GM12875 (cell line): ENCODE measurements at regions not wholly inside any gene's neighbourhood (a gene's known extent, or its start where the extent isn't known, plus 50 kb on each side); places are given as distances from the start of the nearest gene placed in this dataset.

Source experiments
- H3K4me3 ChIP-seq: one replicate; pipeline ENCODE4 v1.5.1; 2011; ENCODE audit warnings: low read depth, low read length, control low read depth
- CTCF ChIP-seq: IDR thresholded peaks from 2 replicates; pipeline ENCODE4 v1.5.1; 2011; ENCODE audit warnings: low read depth, mild to moderate bottlenecking, control low read depth, inconsistent platforms, low read length, moderate library complexity, borderline replicate concordance; ENCODE audit not compliant: insufficient read depth

- H3K4me3 ChIP-seq: no peak overlapping the region
- TF ChIP-seq CTCF: no peak
Observed at GRCh38 chr1:220331318-220331717, 59.1 kb upstream of the RAB3GAP2 start.

- TF ChIP-seq CTCF: no peak
- H3K4me3 ChIP-seq: no peak overlapping the region
Observed at GRCh38 chr1:220330265-220330664, 58.0 kb upstream of the RAB3GAP2 start.

- TF ChIP-seq CTCF: no peak
- no peak overlapping the region for H3K4me3 ChIP-seq
Observed at GRCh38 chr1:220327106-220327505, 54.9 kb upstream of the RAB3GAP2 start.

GRCh38 chr1:220326578-220326977 lies 54.3 kb upstream of the RAB3GAP2 start:
- H3K4me3 ChIP-seq: no peak overlapping the region
- no peak for TF ChIP-seq CTCF

GRCh38 chr1:220325306-220325995 lies 53.2 kb upstream of the RAB3GAP2 start:
- no peak for TF ChIP-seq CTCF
- H3K4me3 ChIP-seq: no peak overlapping the region

GRCh38 chr1:220323717-220324116 lies 51.5 kb upstream of the RAB3GAP2 start:
- TF ChIP-seq CTCF: no peak
- H3K4me3 ChIP-seq: no peak overlapping the region

- no peak for TF ChIP-seq CTCF
Observed at GRCh38 chr1:220322570-220322969, 50.3 kb upstream of the RAB3GAP2 start.

More at GRCh38 chr1:220322570-220322969, 50.3 kb upstream of the RAB3GAP2 start:
- H3K4me3 ChIP-seq: no peak overlapping the region
